ENCODE measurements at regions not wholly inside any gene's neighbourhood (a gene's known extent, or its start where the extent isn't known, plus 50 kb on each side); places are given as distances from the start of the nearest gene placed in this dataset.

- H3K27me3 ChIP-seq, result no peaks in the 10 kb centered on the region
- intact Hi-C loops (cut with DNase I; ENCODE audit: low total_unique reads) (no loop called here), in situ Hi-C loops (cut with MboI; ENCODE audit: low pct_ligation_motif_present in 1 of 4, low pct_unique_long_range_greater_than_20kb in 1 of 4, low sequenced_read_pairs in 3 of 4) (no loop called here)
- H3K9me3 ChIP-seq, result peaks cover 0 to 2% of the 10 kb centered on the region in 2 donors
- H3K36me3 ChIP-seq, result no peaks in the 10 kb centered on the region
- no peak overlapping the region for H3K27ac ChIP-seq
- no peak overlapping the region for H3K4me3 ChIP-seq
- TF ChIP-seq EP300 (IDR thresholded peaks at IDR 0.05; ENCODE audit: low read depth), result no peak
- no peak for TF ChIP-seq POLR2A (IDR thresholded peaks at IDR 0.05)
- no peak for TF ChIP-seq CTCF (IDR thresholded peaks at IDR 0.05)
- TF ChIP-seq POLR2AphosphoS5 (IDR thresholded peaks at IDR 0.05), result no peak
- no peak for DNase-seq
- no peaks in the 10 kb centered on the region for H3K4me1 ChIP-seq
- WGBS, 2 donors (ENCODE audit: low coverage in 1 of 2), result 70 to 71% methylated on average over 4 of the region's 4 CpGs
Observed at GRCh38 chr10:7027237-7027912, 383.5 kb downstream of the SFMBT2 start.

GRCh38 chr10:7026818-7027217 is 384.0 kb downstream of the SFMBT2 start:
- intact Hi-C loops (cut with DNase I; ENCODE audit: low total_unique reads), result no loop called here
- Histone ChIP-seq H3K4me3 (no peak overlapping the region), H3K27ac (no peak overlapping the region), H3K4me1 (no peaks in the 10 kb centered on the region), H3K9me3 (peaks cover 0 to 2% of the 10 kb centered on the region in 2 donors), H3K36me3 (no peaks in the 10 kb centered on the region), H3K27me3 (no peaks in the 10 kb centered on the region)
- TF ChIP-seq POLR2AphosphoS5 (IDR thresholded peaks at IDR 0.05), result no peak
- TF ChIP-seq EP300 (IDR thresholded peaks at IDR 0.05; ENCODE audit: low read depth), result no peak
- no peak for TF ChIP-seq POLR2A (IDR thresholded peaks at IDR 0.05)
- TF ChIP-seq CTCF (IDR thresholded peaks at IDR 0.05), result no peak
- no peak for DNase-seq
- in situ Hi-C loops (cut with MboI; ENCODE audit: low pct_ligation_motif_present in 1 of 4, low pct_unique_long_range_greater_than_20kb in 1 of 4, low sequenced_read_pairs in 3 of 4), result no loop called here
- WGBS, 2 donors (ENCODE audit: low coverage in 1 of 2), result 81 to 92% methylated on average over 3 to 4 of the region's 4 CpGs

GRCh38 chr10:7025296-7025695 is 385.5 kb downstream of the SFMBT2 start:
- no peak overlapping the region for H3K27ac ChIP-seq
- no peak for DNase-seq
- H3K27me3 ChIP-seq, result no peaks in the 10 kb centered on the region
- TF ChIP-seq EP300 (IDR thresholded peaks at IDR 0.05; ENCODE audit: low read depth), result no peak
- TF ChIP-seq CTCF (IDR thresholded peaks at IDR 0.05), result no peak
- TF ChIP-seq POLR2AphosphoS5 (IDR thresholded peaks at IDR 0.05), result no peak
- no peak for TF ChIP-seq POLR2A (IDR thresholded peaks at IDR 0.05)
- H3K4me1 ChIP-seq, result no peaks in the 10 kb centered on the region
- peaks cover 0 to 2% of the 10 kb centered on the region in 2 donors for H3K9me3 ChIP-seq
- H3K36me3 ChIP-seq, result no peaks in the 10 kb centered on the region
- in situ Hi-C loops (cut with MboI; ENCODE audit: low pct_ligation_motif_present in 1 of 4, low pct_unique_long_range_greater_than_20kb in 1 of 4, low sequenced_read_pairs in 3 of 4) (no loop called here), intact Hi-C loops (cut with DNase I; ENCODE audit: low total_unique reads) (no loop called here)
- WGBS, 2 donors (ENCODE audit: low coverage in 1 of 2), result 96 to 97% methylated on average over 2 of the region's 2 CpGs
- no peak overlapping the region for H3K4me3 ChIP-seq

- in situ Hi-C loops (cut with MboI; ENCODE audit: low pct_ligation_motif_present in 1 of 4, low pct_unique_long_range_greater_than_20kb in 1 of 4, low sequenced_read_pairs in 3 of 4) (no loop called here), intact Hi-C loops (cut with DNase I; ENCODE audit: low total_unique reads) (no loop called here)
- H3K4me1 ChIP-seq, result no peaks in the 10 kb centered on the region
- no peak overlapping the region for H3K27ac ChIP-seq
- TF ChIP-seq POLR2A (IDR thresholded peaks at IDR 0.05) (no peak), POLR2AphosphoS5 (IDR thresholded peaks at IDR 0.05) (no peak), CTCF (IDR thresholded peaks at IDR 0.05) (no peak), EP300 (IDR thresholded peaks at IDR 0.05; ENCODE audit: low read depth) (no peak)
- H3K36me3 ChIP-seq, result no peaks in the 10 kb centered on the region
- WGBS, 2 donors (ENCODE audit: low coverage in 1 of 2), result 74% methylated on average over 5 of the region's 5 CpGs; no CpG with 5 or more reads in 1 of the 2 donors
- no peaks in the 10 kb centered on the region for H3K9me3 ChIP-seq
- no peaks in the 10 kb centered on the region for H3K27me3 ChIP-seq
- DNase-seq, result no peak
- no peak overlapping the region for H3K4me3 ChIP-seq
Observed at GRCh38 chr10:7015457-7015856, 395.4 kb downstream of the SFMBT2 start.

Measured in transverse colon (tissue), 4 donors.